Gastrocnemius medialis (tissue), 4 donors: ENCODE measurements at regions not wholly inside any gene's neighbourhood (a gene's known extent, or its start where the extent isn't known, plus 50 kb on each side); places are given as distances from the start of the nearest gene placed in this dataset.
"Not testable (repeated sequence)": the region's sequence is repeated elsewhere in the genome, so short reads cannot be mapped to it uniquely, and the experiment has no call there.

ENCODE experiments used
- ATAC-seq, 2 donors: fragments of 150-250 bp; one replicate each; pipeline ENCODE4 v1.9.1; 2016
- DNase-seq, 2 donors: peaks; one replicate each; pipeline ENCODE4 v3.0.0-alpha.2; 2019
- H3K27ac ChIP-seq, 4 donors: fragments of 200-600 bp; sonication (generic); 1 replicate in 1 of 4; 2 replicates in 3 of 4; pipeline ENCODE4 v1.5.1; 2016 to 2018; ENCODE audit warnings: mild to moderate bottlenecking in 2 of 4, moderate library complexity in 1 of 4
- H3K27me3 ChIP-seq, 3 donors: fragments of 200-600 bp; sonication (generic) in 2 of 3; 1 replicate in 1 of 3; 2 replicates in 2 of 3; pipeline versions ENCODE4 v1.5.1 to v1.6.0; 2016 to 2019; ENCODE audit warnings: mild to moderate bottlenecking in 1 of 3, moderate library complexity in 1 of 3
- H3K36me3 ChIP-seq, 2 donors: fragments of 200-600 bp; sonication (generic) in 1 of 2; one replicate each; pipeline ENCODE4 v1.5.1; 2017 to 2018
- H3K4me1 ChIP-seq, 2 donors: fragments of 200-600 bp; sonication (generic) in 1 of 2; one replicate each; pipeline ENCODE4 v1.5.1; 2016 to 2017; ENCODE audit warnings: mild to moderate bottlenecking in 2 of 2
- H3K4me3 ChIP-seq, 4 donors: fragments of 200-600 bp; sonication (generic) in 3 of 4; 1 replicate in 1 of 4; 2 replicates in 3 of 4; pipeline ENCODE4 v1.5.1; 2016 to 2019; ENCODE audit warnings: mild to moderate bottlenecking in 2 of 4
- H3K9me3 ChIP-seq, 3 donors: fragments of 200-600 bp; sonication (generic) in 2 of 3; 1 replicate in 1 of 3; 2 replicates in 2 of 3; pipeline ENCODE4 v1.5.1; 2016 to 2019
- CTCF ChIP-seq, 5 experiments: fragments of 450-650 bp in 3 of 5; fragments of 200-600 bp in 2 of 5; sonication (generic) in 2 of 5; IDR thresholded peaks in 4 of 5; conservative IDR thresholded peaks in 1 of 5; 1 replicate in 4 of 5; 2 replicates in 1 of 5; pipeline ENCODE4 v1.5.1; 2016 to 2019; ENCODE audit warnings: antibody characterized with exemption in 5 of 5, mild to moderate bottlenecking in 3 of 5, moderate library complexity in 3 of 5
- POLR2A ChIP-seq, 2 donors: fragments of 450-650 bp; IDR thresholded peaks; one replicate each; pipeline ENCODE4 v1.6.1; 2017; ENCODE audit warnings: antibody characterized with exemption in 2 of 2, mild to moderate bottlenecking in 2 of 2, moderate library complexity in 2 of 2
- in situ Hi-C, 4 donors: fragments of 200-750 bp; cut with MboI; loops; one replicate each; pipeline versions ENCODE4 v1.15.0 to v1.8.0; 2017; ENCODE audit warnings: low sequenced_read_pairs in 4 of 4
- intact Hi-C: fragments of 100-400 bp; cut with DNase I; formaldehyde crosslinking; loops from one replicate; pipeline ENCODE4 v1.15.1; 2023; ENCODE audit warnings: low total_unique reads

- in situ Hi-C loops (loop anchor here in 1 of 4 donors (25.0 kb wide), 1 partner anchor 363 kb away; no protein-coding TSS in a partner anchor), intact Hi-C loops (loop anchor here (5.0 to 10.0 kb wide), 4 partner anchors 117 to 610 kb away; no protein-coding TSS in a partner anchor)
- H3K4me1 ChIP-seq: peaks cover 32 to 38% of the 10 kb centered on the region in 2 donors
- ATAC-seq (no peak), DNase-seq (no peak)
- no peaks in the 10 kb centered on the region for H3K27me3 ChIP-seq
- H3K27ac ChIP-seq: no peak overlapping the region
- H3K36me3 ChIP-seq: no peaks in the 10 kb centered on the region
- H3K4me3 ChIP-seq: no peak overlapping the region
- no peaks in the 10 kb centered on the region for H3K9me3 ChIP-seq
- TF ChIP-seq CTCF (IDR thresholded peaks at IDR 0.05 in 4 of 5, conservative IDR thresholded peaks at IDR 0.05 in 1 of 5) (no peak), POLR2A (IDR thresholded peaks at IDR 0.05) (no peak)
These were observed 59.9 kb upstream of the NRIP1 start for GRCh38 chr21:15124731-15125130.

DNA sequence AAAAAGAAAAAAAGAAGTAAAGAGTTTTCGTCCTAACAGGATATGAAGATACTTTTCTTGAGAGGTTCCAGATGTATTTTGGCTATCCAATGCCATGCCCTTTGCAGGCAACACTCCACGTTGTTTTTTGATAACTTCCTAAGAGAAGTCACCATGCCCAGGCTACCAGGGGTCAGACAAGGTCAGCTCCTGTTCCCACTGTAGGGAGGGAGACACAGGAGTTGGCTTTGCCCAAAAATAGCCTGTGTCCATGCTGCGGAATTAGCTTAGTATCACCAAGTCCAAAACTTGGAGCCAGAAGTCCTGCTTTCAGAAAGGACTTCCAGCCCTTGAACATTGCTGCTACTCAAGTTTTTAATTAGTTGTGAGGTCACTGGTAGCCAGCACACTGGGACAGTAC is 62.1 kb upstream of the NRIP1 start:
- intact Hi-C loops: loop anchor here (10.0 kb wide), 1 partner anchor 608 kb away; no protein-coding TSS in a partner anchor

GRCh38 chr21:15127437-15127836 is 62.6 kb upstream of the NRIP1 start:
- no peaks in the 10 kb centered on the region for H3K27me3 ChIP-seq
- no peak overlapping the region for H3K4me3 ChIP-seq
- H3K27ac ChIP-seq: no peak overlapping the region
- in situ Hi-C loops (loop anchor here in 1 of 4 donors (25.0 kb wide), 1 partner anchor 360 kb away; no protein-coding TSS in a partner anchor), intact Hi-C loops (loop anchor here (10.0 kb wide), 1 partner anchor 607 kb away; no protein-coding TSS in a partner anchor)
- H3K36me3 ChIP-seq: no peaks in the 10 kb centered on the region
- no peaks in the 10 kb centered on the region for H3K9me3 ChIP-seq
- DNase-seq (no peak), ATAC-seq (no peak)
- H3K4me1 ChIP-seq: peaks cover 17 to 22% of the 10 kb centered on the region in 2 donors
- TF ChIP-seq POLR2A (IDR thresholded peaks at IDR 0.05): no peak
- TF ChIP-seq CTCF (IDR thresholded peaks at IDR 0.05 in 4 of 5, conservative IDR thresholded peaks at IDR 0.05 in 1 of 5): no peak

More for the DNA sequence above, 62.1 kb upstream of the NRIP1 start:
- H3K27ac ChIP-seq: no peak overlapping the region
- no peak overlapping the region for H3K4me3 ChIP-seq
- no peaks in the 10 kb centered on the region for H3K27me3 ChIP-seq
- no peaks in the 10 kb centered on the region for H3K36me3 ChIP-seq
- H3K9me3 ChIP-seq: no peaks in the 10 kb centered on the region
- ATAC-seq (no peak), DNase-seq (no peak)
- TF ChIP-seq POLR2A (IDR thresholded peaks at IDR 0.05): no peak
- no peak for TF ChIP-seq CTCF (IDR thresholded peaks at IDR 0.05 in 4 of 5, conservative IDR thresholded peaks at IDR 0.05 in 1 of 5)
- peaks cover 22 to 26% of the 10 kb centered on the region in 2 donors for H3K4me1 ChIP-seq
- in situ Hi-C loops: loop anchor here in 1 of 4 donors (25.0 kb wide), 1 partner anchor 360 kb away; no protein-coding TSS in a partner anchor

GRCh38 chr21:15128267-15128666 is 63.5 kb upstream of the NRIP1 start:
- no peaks in the 10 kb centered on the region for H3K36me3 ChIP-seq
- no peak for ATAC-seq
- H3K4me3 ChIP-seq: no peak overlapping the region
- no peak for DNase-seq
- peaks cover 9 to 16% of the 10 kb centered on the region in 2 donors for H3K4me1 ChIP-seq
- no peaks in the 10 kb centered on the region for H3K9me3 ChIP-seq
- H3K27me3 ChIP-seq: no peaks in the 10 kb centered on the region
- no peak for TF ChIP-seq CTCF (IDR thresholded peaks at IDR 0.05 in 4 of 5, conservative IDR thresholded peaks at IDR 0.05 in 1 of 5)
- no peak for TF ChIP-seq POLR2A (IDR thresholded peaks at IDR 0.05)
- H3K27ac ChIP-seq: no peak overlapping the region
- intact Hi-C loops (loop anchor here (10.0 kb wide), 1 partner anchor 607 kb away; no protein-coding TSS in a partner anchor), in situ Hi-C loops (loop anchor here in 1 of 4 donors (25.0 kb wide), 1 partner anchor 359 kb away; no protein-coding TSS in a partner anchor)

DNA sequence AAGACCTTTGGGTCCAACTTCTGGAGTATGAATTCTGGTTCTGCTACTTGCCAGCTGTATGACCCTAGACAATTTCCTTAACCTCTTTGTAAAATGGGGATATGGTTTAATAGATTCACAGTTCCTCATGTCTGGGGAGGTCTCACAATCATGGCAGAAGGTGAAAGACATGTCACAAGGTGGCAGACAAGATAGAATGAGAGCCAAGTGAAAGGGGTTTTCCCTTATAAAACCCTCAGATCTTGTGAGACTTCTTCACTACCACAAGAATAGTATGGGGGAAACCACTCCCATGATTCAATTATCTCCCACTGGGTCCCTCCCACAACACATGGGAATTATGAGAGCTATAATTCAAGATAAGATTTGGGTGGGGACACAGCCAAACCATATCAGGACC is 63.9 kb upstream of the NRIP1 start:
- peaks cover 8 to 16% of the 10 kb centered on the region in 2 donors for H3K4me1 ChIP-seq
- H3K4me3 ChIP-seq, H3K27ac ChIP-seq, ATAC-seq, H3K9me3 ChIP-seq, H3K36me3 ChIP-seq, H3K27me3 ChIP-seq, DNase-seq: not testable (repeated sequence)
- in situ Hi-C loops (loop anchor here in 1 of 4 donors (25.0 kb wide), 1 partner anchor 359 kb away; no protein-coding TSS in a partner anchor), intact Hi-C loops (loop anchor here (10.0 kb wide), 1 partner anchor 606 kb away; no protein-coding TSS in a partner anchor)
